AG10803 (cell line): ENCODE measurements at regions not wholly inside any gene's neighbourhood (a gene's known extent, or its start where the extent isn't known, plus 50 kb on each side); places are given as distances from the start of the nearest gene placed in this dataset.
"Not testable (repeated sequence)": the region's sequence is repeated elsewhere in the genome, so short reads cannot be mapped to it uniquely, and the experiment has no call there.

ENCODE experiments used
- DNase-seq: peaks from one replicate; pipeline ENCODE4 v3.0.0; 2010; ENCODE audit warnings: low read depth
- H3K4me3 ChIP-seq: 2 replicates; pipeline ENCODE4 v1.5.1; 2011; ENCODE audit warnings: mild to moderate bottlenecking, low read length, control low read depth
- TF ChIP-seq, protein P1 (sequence below): conservative IDR thresholded peaks from 2 replicates; pipeline ENCODE4 v1.5.1; 2011; ENCODE audit warnings: mild to moderate bottlenecking, low read length, control low read depth, inconsistent platforms

DNA sequence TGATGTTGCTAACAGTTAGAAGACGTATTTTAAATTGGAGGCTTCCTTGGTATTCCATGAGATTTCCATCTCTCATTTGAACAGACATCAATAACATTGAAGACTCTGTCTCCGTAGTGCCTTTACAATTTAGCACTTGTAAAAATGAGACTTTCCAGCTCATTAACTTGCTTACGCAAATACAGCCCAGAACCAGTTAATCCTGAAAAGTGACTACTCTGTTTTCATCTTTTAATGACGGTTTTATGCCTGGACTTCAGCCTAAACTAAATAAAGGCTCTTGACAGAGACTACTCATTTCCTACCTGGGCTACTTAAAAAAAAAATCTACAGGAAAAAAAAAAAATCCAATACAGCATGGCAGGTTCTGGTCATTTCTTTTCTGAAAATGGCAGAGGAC, 148.6 kb downstream of the LRATD1 start:
- TF ChIP-seq, protein P1, sequence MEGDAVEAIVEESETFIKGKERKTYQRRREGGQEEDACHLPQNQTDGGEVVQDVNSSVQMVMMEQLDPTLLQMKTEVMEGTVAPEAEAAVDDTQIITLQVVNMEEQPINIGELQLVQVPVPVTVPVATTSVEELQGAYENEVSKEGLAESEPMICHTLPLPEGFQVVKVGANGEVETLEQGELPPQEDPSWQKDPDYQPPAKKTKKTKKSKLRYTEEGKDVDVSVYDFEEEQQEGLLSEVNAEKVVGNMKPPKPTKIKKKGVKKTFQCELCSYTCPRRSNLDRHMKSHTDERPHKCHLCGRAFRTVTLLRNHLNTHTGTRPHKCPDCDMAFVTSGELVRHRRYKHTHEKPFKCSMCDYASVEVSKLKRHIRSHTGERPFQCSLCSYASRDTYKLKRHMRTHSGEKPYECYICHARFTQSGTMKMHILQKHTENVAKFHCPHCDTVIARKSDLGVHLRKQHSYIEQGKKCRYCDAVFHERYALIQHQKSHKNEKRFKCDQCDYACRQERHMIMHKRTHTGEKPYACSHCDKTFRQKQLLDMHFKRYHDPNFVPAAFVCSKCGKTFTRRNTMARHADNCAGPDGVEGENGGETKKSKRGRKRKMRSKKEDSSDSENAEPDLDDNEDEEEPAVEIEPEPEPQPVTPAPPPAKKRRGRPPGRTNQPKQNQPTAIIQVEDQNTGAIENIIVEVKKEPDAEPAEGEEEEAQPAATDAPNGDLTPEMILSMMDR = no peak
- H3K4me3 ChIP-seq = no peak overlapping the region
- DNase-seq = no peak

DNA sequence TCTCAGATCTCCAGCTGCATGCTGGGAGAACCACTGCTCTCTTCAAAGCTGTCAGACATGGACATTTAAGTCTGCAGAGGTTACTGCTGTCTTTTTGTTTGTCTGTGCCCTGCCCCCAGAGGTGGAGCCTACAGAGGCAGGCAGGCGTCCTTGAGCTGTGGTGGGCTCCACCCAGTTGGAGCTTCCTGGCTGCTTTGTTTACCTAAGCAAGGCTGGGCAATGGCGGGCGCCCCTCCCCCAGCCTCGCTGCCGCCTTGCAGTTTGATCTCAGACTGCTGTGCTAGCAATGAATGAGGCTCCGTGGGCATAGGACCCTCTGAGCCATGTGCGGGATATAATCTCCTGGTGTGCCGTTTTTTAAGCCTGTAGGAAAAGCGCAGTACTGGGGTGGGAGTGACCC, 156.3 kb downstream of the LRATD1 start:
- H3K4me3 ChIP-seq, DNase-seq: not testable (repeated sequence)

DNA sequence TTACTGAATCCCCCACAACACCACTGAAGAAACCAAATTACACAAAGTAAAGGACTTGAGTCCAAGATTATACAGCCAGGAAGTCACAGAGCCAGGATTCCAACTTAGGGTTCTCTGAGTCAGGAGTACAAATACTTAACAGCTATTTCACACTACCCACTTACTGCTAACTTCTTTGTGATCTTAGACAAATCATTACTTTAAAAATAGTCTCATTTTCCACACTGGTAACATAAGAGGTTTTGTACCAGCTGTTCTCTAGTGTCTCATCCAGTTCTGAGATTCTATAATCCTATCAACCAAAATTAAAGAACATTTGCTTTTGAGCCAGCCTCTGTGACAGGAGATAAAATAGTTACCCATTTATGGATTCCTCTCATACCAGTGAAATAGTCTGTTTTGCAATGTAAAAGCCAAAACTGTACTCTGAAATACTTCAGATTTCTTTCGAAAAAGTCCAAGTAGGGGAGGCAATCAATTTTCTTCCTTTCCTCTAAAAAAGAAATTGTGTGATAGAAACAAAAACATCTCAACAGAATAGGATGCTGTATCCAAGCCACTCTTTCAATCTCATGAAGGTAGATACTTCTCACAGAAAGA, 157.6 kb downstream of the LRATD1 start:
- H3K4me3 ChIP-seq = no peak overlapping the region
- DNase-seq = peak; percentile 91
- TF ChIP-seq, protein P1 = no peak

DNA sequence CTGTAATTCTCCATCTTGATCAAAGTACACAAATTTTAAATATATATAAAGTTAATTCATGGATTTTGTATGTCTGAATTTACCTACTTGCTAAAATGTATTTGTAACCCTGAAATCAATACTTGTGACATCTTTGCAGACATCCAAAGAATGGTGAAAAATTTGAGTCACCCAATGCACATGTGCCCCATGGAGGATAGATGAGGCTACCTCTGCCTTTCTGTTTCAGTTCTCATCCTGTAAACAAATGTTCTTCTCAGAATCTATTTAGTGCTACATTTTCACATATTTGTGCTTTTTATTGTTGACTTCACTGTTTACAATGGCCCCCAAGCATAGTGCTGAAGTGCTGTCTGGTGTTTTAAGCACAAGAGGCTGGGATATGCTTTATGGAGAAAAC, 171.5 kb downstream of the LRATD1 start:
- no peak for DNase-seq
- TF ChIP-seq, protein P1 = no peak
- no peak overlapping the region for H3K4me3 ChIP-seq

DNA sequence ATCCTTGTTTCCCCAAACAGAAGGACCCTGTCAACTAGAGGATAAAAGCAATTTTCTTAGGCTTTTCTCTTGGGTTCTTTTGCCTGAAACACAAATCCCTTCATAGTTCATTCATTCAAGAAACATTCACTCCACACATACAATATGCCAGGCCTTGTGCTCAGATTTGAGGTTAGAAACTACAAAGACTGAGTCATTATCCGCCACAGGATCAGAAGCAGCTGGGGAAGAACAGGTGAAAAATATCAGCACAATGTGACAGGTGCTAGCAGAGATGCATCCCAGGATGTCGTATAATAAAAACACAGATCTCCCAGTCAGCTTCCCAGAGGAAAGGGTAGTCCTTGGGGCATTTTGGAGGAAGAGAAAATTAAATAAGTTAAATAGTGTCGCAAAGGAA, 172.4 kb downstream of the LRATD1 start:
- no peak for DNase-seq
- H3K4me3 ChIP-seq = no peak overlapping the region
- TF ChIP-seq, protein P1 = no peak

DNA sequence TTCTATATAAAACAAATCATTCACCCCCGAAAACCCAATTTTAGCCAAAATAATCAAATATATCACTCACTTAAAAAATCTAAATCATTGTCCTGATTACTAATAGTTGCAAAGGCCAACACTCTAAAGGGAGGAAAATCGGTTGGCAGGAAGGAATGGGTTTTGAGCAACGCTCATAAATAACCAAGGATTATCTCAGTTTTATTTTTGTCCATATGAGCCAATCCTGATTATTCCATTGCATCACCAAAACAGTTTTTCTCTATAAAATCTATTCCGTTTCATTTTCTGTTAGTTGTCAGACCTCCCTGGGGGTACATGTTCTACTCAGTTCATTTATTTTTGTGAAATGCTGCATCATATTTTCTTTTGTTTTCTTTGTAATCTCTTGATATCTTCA, 174.1 kb downstream of the LRATD1 start:
- H3K4me3 ChIP-seq = no peak overlapping the region
- DNase-seq = peak; percentile 9

DNA sequence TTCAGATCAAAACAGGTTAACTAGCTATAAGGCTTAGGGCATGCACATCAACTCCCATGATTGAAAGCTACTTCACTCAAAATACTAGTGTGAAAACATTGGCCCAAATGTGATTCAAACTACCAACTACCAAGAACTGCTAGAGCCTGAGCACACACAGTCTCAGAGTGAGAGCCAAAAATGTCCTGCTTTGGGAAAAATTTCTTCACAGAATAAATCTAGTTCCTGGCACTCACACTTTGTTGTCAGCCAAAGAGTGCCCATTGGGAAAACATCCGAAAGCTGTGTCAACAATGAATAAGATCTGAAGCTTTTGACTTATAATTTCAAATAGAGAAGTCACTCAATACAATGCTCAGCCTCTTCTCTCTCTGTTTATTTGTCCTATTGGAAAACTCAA, 182.7 kb downstream of the LRATD1 start:
- H3K4me3 ChIP-seq = no peak overlapping the region
- no peak for DNase-seq
- TF ChIP-seq, protein P1 = no peak

More for the DNA sequence above, 174.1 kb downstream of the LRATD1 start:
- TF ChIP-seq, protein P1 = no peak
